Sigmoid colon (tissue), 4 donors: ENCODE measurements at regions not wholly inside any gene's neighbourhood (a gene's known extent, or its start where the extent isn't known, plus 50 kb on each side); places are given as distances from the start of the nearest gene placed in this dataset.

ENCODE experiments used
- CTCF ChIP-seq, 4 experiments: fragments of 450-650 bp in 3 of 4; fragments of 200-600 bp in 1 of 4; IDR thresholded peaks; one replicate each; pipeline ENCODE4 v1.5.1; 2016 to 2019; ENCODE audit warnings: antibody characterized with exemption in 4 of 4, mild to moderate bottlenecking in 3 of 4, moderate library complexity in 2 of 4
- EP300 ChIP-seq, 4 donors: sonication (generic); formaldehyde crosslinking; IDR thresholded peaks; one replicate each; pipeline ENCODE4 v1.6.1; 2017; ENCODE audit warnings: antibody characterized with exemption in 4 of 4
- POLR2A ChIP-seq, 2 donors: fragments of 450-650 bp; IDR thresholded peaks; one replicate each; pipeline ENCODE4 v1.6.1; 2016; ENCODE audit warnings: antibody characterized with exemption in 2 of 2, mild to moderate bottlenecking in 2 of 2, moderate library complexity in 2 of 2
- POLR2AphosphoS5 ChIP-seq, 4 donors: sonication (generic); formaldehyde crosslinking; IDR thresholded peaks; one replicate each; pipeline ENCODE4 v1.6.1; 2017; ENCODE audit warnings: antibody characterized with exemption in 4 of 4

GRCh38 chr3:81245501-81245900 is 515.9 kb downstream of the GBE1 start:
- no peak for TF ChIP-seq POLR2A (IDR thresholded peaks at IDR 0.05)
- TF ChIP-seq EP300 (IDR thresholded peaks at IDR 0.05): no peak
- TF ChIP-seq CTCF (IDR thresholded peaks at IDR 0.05): no peak
- TF ChIP-seq POLR2AphosphoS5 (IDR thresholded peaks at IDR 0.05): no peak
